ENCODE measurements at regions not wholly inside any gene's neighbourhood (a gene's known extent, or its start where the extent isn't known, plus 50 kb on each side); places are given as distances from the start of the nearest gene placed in this dataset.

GRCh38 chr18:11500153-11501122, 109.0 kb upstream of the SLC35G4 start:
- no peak for TF ChIP-seq CTCF (IDR thresholded peaks at IDR 0.05; ENCODE audit: insufficient read depth, low read length)
- peak; percentile 95 for DNase-seq (ENCODE audit: low read depth)

GRCh38 chr18:11498821-11499220, 110.6 kb upstream of the SLC35G4 start:
- DNase-seq (ENCODE audit: low read depth), result peak; percentile 19
- TF ChIP-seq CTCF (IDR thresholded peaks at IDR 0.05; ENCODE audit: insufficient read depth, low read length), result no peak
- no peak overlapping the region for H3K4me3 ChIP-seq (ENCODE audit: low read depth, low read length)

More at GRCh38 chr18:11500153-11501122, 109.0 kb upstream of the SLC35G4 start:
- H3K4me3 ChIP-seq (ENCODE audit: low read depth, low read length), result no peak overlapping the region

GRCh38 chr18:11497585-11497984, 111.8 kb upstream of the SLC35G4 start:
- DNase-seq (ENCODE audit: low read depth), result peak; percentile 16
- TF ChIP-seq CTCF (IDR thresholded peaks at IDR 0.05; ENCODE audit: insufficient read depth, low read length), result no peak
- no peak overlapping the region for H3K4me3 ChIP-seq (ENCODE audit: low read depth, low read length)

GRCh38 chr18:11496526-11497172, 112.7 kb upstream of the SLC35G4 start:
- no peak overlapping the region for H3K4me3 ChIP-seq (ENCODE audit: low read depth, low read length)
- DNase-seq (ENCODE audit: low read depth), result no peak
- TF ChIP-seq CTCF (IDR thresholded peaks at IDR 0.05; ENCODE audit: insufficient read depth, low read length), result no peak

GRCh38 chr18:11495441-11495840, 114.0 kb upstream of the SLC35G4 start:
- no peak overlapping the region for H3K4me3 ChIP-seq (ENCODE audit: low read depth, low read length)
- no peak for DNase-seq (ENCODE audit: low read depth)
- TF ChIP-seq CTCF (IDR thresholded peaks at IDR 0.05; ENCODE audit: insufficient read depth, low read length), result no peak

GRCh38 chr18:11494107-11494506, 115.3 kb upstream of the SLC35G4 start:
- no peak for TF ChIP-seq CTCF (IDR thresholded peaks at IDR 0.05; ENCODE audit: insufficient read depth, low read length)
- H3K4me3 ChIP-seq (ENCODE audit: low read depth, low read length), result no peak overlapping the region
- no peak for DNase-seq (ENCODE audit: low read depth)

All from fibroblast of the aortic adventitia (primary cell).